H1 (cell line): ENCODE measurements at regions not wholly inside any gene's neighbourhood (a gene's known extent, or its start where the extent isn't known, plus 50 kb on each side); places are given as distances from the start of the nearest gene placed in this dataset.

Source experiments
- CTCF ChIA-PET: fragments of 300-600 bp; sonication (Branson Sonifier 250); formaldehyde crosslinking; loops from one replicate; lab custom pipeline; 2021; ENCODE audit not compliant: partially characterized antibody; lab: Charles Lee
- POLR2A ChIA-PET: fragments of 300-600 bp; sonication (Branson Sonifier 250); formaldehyde crosslinking; loops from one replicate; lab custom pipeline; 2021; ENCODE audit warnings: inconsistent platforms; ENCODE audit not compliant: partially characterized antibody; lab: Charles Lee
- DNase-seq, 2 experiments: peaks; one replicate each; pipeline versions ENCODE4 v3.0.0 to v3.0.0-alpha.2; 2010 to 2022; ENCODE audit warnings: low spot score in 2 of 2, low read depth in 1 of 2, mixed read lengths in 1 of 2
- FAIRE-seq: peaks from 2 replicates; lab custom pipeline; 2011; peaks lifted over from hg19 to GRCh38; lab: Jason Lieb, UNC
- H2AFZ ChIP-seq: 2 replicates; pipeline ENCODE4 v1.8.1; 2012; ENCODE audit warnings: low read length, inconsistent platforms
- H2AK5ac ChIP-seq: 2 replicates; pipeline ENCODE4 v1.6.1; 2013; ENCODE audit warnings: low read depth, low read length
- H2BK120ac ChIP-seq: replicated peaks from 2 replicates; pipeline ENCODE3; 2013; ENCODE audit warnings: low read depth, low read length, inconsistent platforms
- H2BK12ac ChIP-seq: 2 replicates; pipeline ENCODE4 v1.6.1; 2013; ENCODE audit warnings: low read depth, low read length
- H2BK15ac ChIP-seq: 2 replicates; pipeline ENCODE4 v1.6.1; 2013; ENCODE audit warnings: low read length
- H2BK20ac ChIP-seq: 2 replicates; pipeline ENCODE4 v1.6.1; 2013; ENCODE audit warnings: low read length
- H2BK5ac ChIP-seq: 2 replicates; pipeline ENCODE4 v1.6.1; 2013; ENCODE audit warnings: low read depth, low read length
- H3K14ac ChIP-seq: 2 replicates; pipeline ENCODE4 v1.6.1; 2013; ENCODE audit warnings: inconsistent platforms; ENCODE audit not compliant: insufficient read length
- H3K18ac ChIP-seq: 2 replicates; pipeline ENCODE4 v1.6.1; 2013; ENCODE audit warnings: low read length; ENCODE audit errors: extremely low read depth
- H3K23ac ChIP-seq: 2 replicates; pipeline ENCODE4 v1.6.1; 2013; ENCODE audit warnings: inconsistent platforms; ENCODE audit not compliant: insufficient read length
- H3K23me2 ChIP-seq: 2 replicates; pipeline ENCODE4 v1.6.1; 2013; ENCODE audit warnings: low read depth, low read length
- H3K27ac ChIP-seq: 2 replicates; pipeline ENCODE4 v1.6.1; 2011; ENCODE audit warnings: low read depth, low read length, inconsistent platforms
- H3K27me3 ChIP-seq, 4 experiments: replicated peaks in 1 of 4; 1 replicate in 1 of 4; 2 replicates in 3 of 4; pipeline versions ENCODE4 v1.6.1 to v1.8.1; 2011 to 2013; ENCODE audit warnings: low read length in 3 of 4, mild to moderate bottlenecking in 3 of 4, inconsistent platforms in 2 of 4, mixed read lengths in 2 of 4, moderate library complexity in 1 of 4; ENCODE audit not compliant: control insufficient read depth in 3 of 4, insufficient read depth in 3 of 4; ENCODE audit errors: extremely low read depth in 1 of 4
- H3K36me3 ChIP-seq, 4 experiments: 2 replicates each; pipeline versions ENCODE4 v1.6.1 to v1.8.1; 2011 to 2013; ENCODE audit warnings: mild to moderate bottlenecking in 4 of 4, low read length in 3 of 4, moderate library complexity in 2 of 4, control low read depth in 1 of 4, inconsistent platforms in 1 of 4; ENCODE audit not compliant: insufficient read depth in 4 of 4, control insufficient read depth in 2 of 4
- H3K4ac ChIP-seq: replicated peaks from 2 replicates; pipeline ENCODE3; 2013; ENCODE audit warnings: low read length, low read depth, mixed read lengths, inconsistent platforms; ENCODE audit not compliant: insufficient read length
- H3K4me1 ChIP-seq, 4 experiments: replicated peaks in 1 of 4; 1 replicate in 1 of 4; 2 replicates in 3 of 4; pipeline versions ENCODE4 v1.6.1 to v1.8.1; 2011 to 2013; ENCODE audit warnings: low read length in 3 of 4, inconsistent platforms in 2 of 4, mixed read lengths in 1 of 4; ENCODE audit not compliant: insufficient read depth in 4 of 4, control insufficient read depth in 3 of 4
- H3K4me2 ChIP-seq, 2 experiments: 2 replicates each; pipeline versions ENCODE4 v1.6.1 to v1.8.1; 2011 to 2013; ENCODE audit warnings: low read depth in 2 of 2, low read length in 2 of 2, control low read depth in 1 of 2, inconsistent platforms in 1 of 2, mild to moderate bottlenecking in 1 of 2; ENCODE audit not compliant: insufficient read depth in 1 of 2
- H3K4me3 ChIP-seq, 4 experiments: fragments of 200-600, 300-600 bp in 1 of 4; sonication (generic), shearing (Covaris generic), sonication (Bioruptor Twin) in 1 of 4; 2 replicates each; pipeline versions ENCODE4 v1.5.1 to v1.8.1; 2011 to 2016; ENCODE audit warnings: low read length in 4 of 4, low read depth in 3 of 4, control low read depth in 2 of 4, inconsistent platforms in 2 of 4, mild to moderate bottlenecking in 2 of 4, mixed read lengths in 1 of 4, moderate library complexity in 1 of 4; ENCODE audit not compliant: insufficient read depth in 2 of 4; ENCODE audit errors: extremely low read depth in 1 of 4
- H3K56ac ChIP-seq: replicated peaks from 2 replicates; pipeline ENCODE3; 2013; ENCODE audit warnings: low read depth, mild to moderate bottlenecking, mixed read lengths, low read length, inconsistent platforms; ENCODE audit not compliant: insufficient read length
- H3K79me1 ChIP-seq: 2 replicates; pipeline ENCODE4 v1.6.1; 2013; ENCODE audit warnings: low read depth, low read length, control low read depth
- H3K79me2 ChIP-seq, 2 experiments: 2 replicates each; pipeline versions ENCODE4 v1.6.1 to v1.8.1; 2012 to 2013; ENCODE audit warnings: low read length in 2 of 2, mild to moderate bottlenecking in 2 of 2, inconsistent platforms in 1 of 2; ENCODE audit not compliant: insufficient read depth in 2 of 2, control insufficient read depth in 1 of 2
- H3K9ac ChIP-seq, 4 experiments: replicated peaks in 1 of 4; 1 replicate in 1 of 4; 2 replicates in 3 of 4; pipeline versions ENCODE4 v1.6.1 to v1.8.1; 2011 to 2013; ENCODE audit warnings: low read depth in 3 of 4, low read length in 3 of 4, control low read depth in 2 of 4, mild to moderate bottlenecking in 2 of 4, moderate library complexity in 2 of 4, inconsistent platforms in 1 of 4; ENCODE audit errors: extremely low read depth in 1 of 4
- H3K9me3 ChIP-seq, 2 experiments: 2 replicates each; pipeline versions ENCODE4 v1.6.1 to v1.8.1; 2012 to 2013; ENCODE audit warnings: mild to moderate bottlenecking in 2 of 2, moderate library complexity in 2 of 2, control low read depth in 1 of 2, inconsistent platforms in 1 of 2, low read depth in 1 of 2, low read length in 1 of 2, mixed read lengths in 1 of 2; ENCODE audit not compliant: insufficient read depth in 2 of 2
- H4K20me1 ChIP-seq, 2 experiments: replicated peaks in 1 of 2; 2 replicates each; pipeline versions ENCODE3 to v1.8.1; 2011 to 2013; ENCODE audit warnings: inconsistent platforms in 2 of 2, low read length in 2 of 2, mild to moderate bottlenecking in 1 of 2; ENCODE audit not compliant: insufficient read depth in 2 of 2, control insufficient read depth in 1 of 2
- H4K5ac ChIP-seq: 2 replicates; pipeline ENCODE4 v1.6.1; 2013; ENCODE audit warnings: low read length, low read depth, mixed read lengths, inconsistent platforms; ENCODE audit not compliant: insufficient read length
- H4K8ac ChIP-seq: 2 replicates; pipeline ENCODE4 v1.8.0; 2013; ENCODE audit warnings: mild to moderate bottlenecking, moderate library complexity, low read length, inconsistent platforms; ENCODE audit not compliant: insufficient read depth; ENCODE audit errors: extremely low read depth
- H4K91ac ChIP-seq: replicated peaks from 2 replicates; pipeline ENCODE3; 2013; ENCODE audit warnings: low read length, mixed read lengths, inconsistent platforms; ENCODE audit not compliant: insufficient read length
- ATF3 ChIP-seq: IDR thresholded peaks from 2 replicates; pipeline ENCODE4 v1.6.1; 2011; ENCODE audit warnings: low read depth, mild to moderate bottlenecking, low read length; ENCODE audit not compliant: insufficient read depth
- CREB1 ChIP-seq: IDR thresholded peaks from 2 replicates; pipeline ENCODE4 v1.6.1; 2012; ENCODE audit warnings: inconsistent platforms
- E2F6 ChIP-seq: IDR thresholded peaks from 2 replicates; pipeline ENCODE4 v1.6.1; 2012; ENCODE audit warnings: inconsistent platforms
- MAX ChIP-seq: IDR thresholded peaks from 2 replicates; pipeline ENCODE4 v1.6.1; 2012; ENCODE audit warnings: inconsistent platforms
- RBBP5 ChIP-seq: IDR thresholded peaks from 2 replicates; pipeline ENCODE4 v1.7.1; 2012; ENCODE audit warnings: low read depth, mild to moderate bottlenecking, inconsistent platforms, low read length, moderate library complexity, borderline replicate concordance
- SIRT6 ChIP-seq: IDR thresholded peaks from one replicate; pipeline ENCODE4 v1.7.1; 2012; ENCODE audit warnings: low read length, inconsistent platforms
- SIX5 ChIP-seq: IDR thresholded peaks from 2 replicates; pipeline ENCODE4 v1.6.1; 2011; ENCODE audit warnings: mild to moderate bottlenecking, low read depth, low read length
- TAF1 ChIP-seq: IDR thresholded peaks from 2 replicates; pipeline ENCODE4 v1.6.1; 2011; ENCODE audit warnings: mild to moderate bottlenecking, low read depth, low read length
- WGBS, 2 experiments: shearing (Covaris generic) in 1 of 2; methylation state at CpG; one replicate each; pipeline versions ENCODE4 v1.1.6 to v1.1.7; 2013 to 2015; ENCODE audit warnings: low lambda C conversion rate in 2 of 2, mixed read lengths in 2 of 2, inconsistent platforms in 1 of 2, low coverage in 1 of 2, missing lambda C conversion rate in 1 of 2; ENCODE audit not compliant: insufficient replicate concordance in 2 of 2, insufficient coverage in 1 of 2, insufficient read length in 1 of 2; ENCODE audit errors: extremely low coverage in 1 of 2, missing lambda C conversion rate in 1 of 2; 5-methylcytosine and 5-hydroxymethylcytosine counted together

- ChIA-PET POLR2A (no interaction called here), CTCF (no interaction called here)
- Histone ChIP-seq H2AK5ac (0 out of 2 replicates have a peak overlapping the region, but pooled peaks have one; percentile 4), H3K4me1 (peaks cover 0 to 6% (median 4%) of the 10 kb centered on the region in 4 experiments; a peak in 3 of 7 replicates), H2AFZ (no peak overlapping the region), H2BK12ac (no peak overlapping the region), H2BK20ac (no peak overlapping the region), H4K8ac (no peak overlapping the region), H3K36me3 (no peaks in the 10 kb centered on the region), H4K20me1 (no peaks in the 10 kb centered on the region), H3K18ac (no peak overlapping the region), H4K5ac (no peak overlapping the region), H3K79me1 (no peaks in the 10 kb centered on the region), H3K4me2 (no peak overlapping the region), H3K9me3 (peaks cover 0 to 3% of the 10 kb centered on the region in 2 experiments; a peak in 1 of 4 replicates), H3K56ac (no peak overlapping the region), H3K23me2 (peaks cover 9% of the 10 kb centered on the region; the same call in 1 of the 2 replicates), H3K79me2 (no peaks in the 10 kb centered on the region), H3K9ac (no peak overlapping the region), H2BK5ac (no peak overlapping the region), H2BK120ac (no peak overlapping the region), H3K27me3 (no peaks in the 10 kb centered on the region; a peak in 1 of 7 replicates), H3K27ac (no peak overlapping the region), H4K91ac (no peak overlapping the region), H3K14ac (no peak overlapping the region), H2BK15ac (no peak overlapping the region), H3K23ac (no peak overlapping the region), H3K4me3 (no peak overlapping the region), H3K4ac (no peak overlapping the region)
- no peak for DNase-seq
- FAIRE-seq, result no peak
- WGBS, 2 experiments, result 96 to 100% methylated on average over 3 of the region's 3 CpGs
- TF ChIP-seq CREB1 (no peak), SIRT6 (no peak), MAX (no peak), TAF1 (no peak), RBBP5 (no peak), SIX5 (no peak), ATF3 (no peak), E2F6 (no peak)
These were observed 95.7 kb downstream of the FOXL1 start for GRCh38 chr16:86673956-86674453.
